ENCODE measurements at regions not wholly inside any gene's neighbourhood (a gene's known extent, or its start where the extent isn't known, plus 50 kb on each side); places are given as distances from the start of the nearest gene placed in this dataset.

DNA sequence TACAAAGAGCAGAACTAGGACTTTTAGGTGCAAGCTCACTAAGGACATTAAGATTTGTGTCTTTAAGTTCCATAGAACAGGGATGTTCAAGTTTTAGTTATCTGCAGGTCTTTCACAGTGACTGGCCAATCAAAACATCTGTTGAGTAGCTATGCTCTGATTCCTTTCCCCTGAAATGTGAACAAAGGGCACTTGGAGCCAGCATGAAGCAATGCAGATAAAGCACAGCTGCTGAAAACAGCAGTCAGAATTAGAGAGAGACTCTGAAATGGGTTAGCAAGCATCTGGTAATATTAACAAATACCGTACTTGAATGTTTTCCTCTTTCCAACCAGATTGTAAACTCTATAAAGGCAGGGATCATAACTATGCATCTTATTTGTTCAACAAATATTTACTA lies 276.9 kb downstream of the RAB28 start:
- ATAC-seq: no peak
- Histone ChIP-seq H3K4me2 (no peak overlapping the region), H3K27me3 (ENCODE audit: insufficient read depth) (no peaks in the 10 kb centered on the region), H3K4me1 (ENCODE audit: insufficient read depth) (no peaks in the 10 kb centered on the region; the same call in 1 of the 2 replicates), H3K4me3 (no peak overlapping the region), H3K79me2 (replicated peaks; ENCODE audit: insufficient read depth) (no peaks in the 10 kb centered on the region), H3K36me3 (ENCODE audit: insufficient read depth) (no peaks in the 10 kb centered on the region), H3K9me2 (ENCODE audit: insufficient read depth) (no peaks in the 10 kb centered on the region), H3F3A (replicated peaks; ENCODE audit: low read depth) (no peaks in the 10 kb centered on the region), H2AFZ (no peak overlapping the region), H3K27ac (ENCODE audit: low read depth) (no peak overlapping the region), H4K20me1 (replicated peaks; ENCODE audit: insufficient read depth) (no peaks in the 10 kb centered on the region)
- Mint-ChIP-seq H3K4me1 (no peaks in the 10 kb centered on the region), H3K4me3 (no peak overlapping the region), H3K27ac (no peak overlapping the region), H3K36me3 (ENCODE audit: low read depth) (no peaks in the 10 kb centered on the region), H3K27me3 (ENCODE audit: insufficient read depth, low read depth, poor library complexity) (peaks cover 3% of the 10 kb centered on the region), H3K9me3 (no peaks in the 10 kb centered on the region)
- DNase-seq (ENCODE audit: low spot score): no peak
- TF ChIP-seq EZH2phosphoT487 (IDR thresholded peaks at IDR 0.05; ENCODE audit: unreplicated experiment) (no peak), EZH2 (IDR thresholded peaks at IDR 0.05; ENCODE audit: low read depth, unreplicated experiment) (no peak), ZNF331 (CRISPR knock-in tag; IDR thresholded peaks at IDR 0.05; ENCODE audit: low read depth) (no peak)
- TF ChIP-seq, protein P1, sequence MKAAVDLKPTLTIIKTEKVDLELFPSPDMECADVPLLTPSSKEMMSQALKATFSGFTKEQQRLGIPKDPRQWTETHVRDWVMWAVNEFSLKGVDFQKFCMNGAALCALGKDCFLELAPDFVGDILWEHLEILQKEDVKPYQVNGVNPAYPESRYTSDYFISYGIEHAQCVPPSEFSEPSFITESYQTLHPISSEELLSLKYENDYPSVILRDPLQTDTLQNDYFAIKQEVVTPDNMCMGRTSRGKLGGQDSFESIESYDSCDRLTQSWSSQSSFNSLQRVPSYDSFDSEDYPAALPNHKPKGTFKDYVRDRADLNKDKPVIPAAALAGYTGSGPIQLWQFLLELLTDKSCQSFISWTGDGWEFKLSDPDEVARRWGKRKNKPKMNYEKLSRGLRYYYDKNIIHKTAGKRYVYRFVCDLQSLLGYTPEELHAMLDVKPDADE (IDR thresholded peaks at IDR 0.05): no peak

DNA sequence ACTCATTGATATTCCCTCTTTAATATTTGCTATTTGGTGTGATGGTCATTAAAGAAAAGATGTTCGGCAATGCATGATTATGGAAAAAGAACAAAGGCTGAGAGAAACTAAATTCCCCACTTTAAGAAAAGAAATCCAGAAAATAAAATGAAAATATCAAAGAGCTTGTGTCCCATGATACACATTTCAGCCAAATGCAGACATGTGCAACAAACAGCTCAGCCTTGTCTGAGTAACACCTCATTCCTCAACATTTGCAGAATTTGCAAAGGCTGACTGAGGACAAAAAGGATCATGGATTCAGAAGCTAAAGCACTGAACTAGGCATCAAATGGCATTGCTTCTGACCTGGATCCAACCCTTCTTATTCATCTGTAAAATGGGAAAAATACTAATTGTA lies 281.0 kb downstream of the RAB28 start:
- Histone ChIP-seq H3K9me2 (ENCODE audit: insufficient read depth) (no peaks in the 10 kb centered on the region), H3K27me3 (ENCODE audit: insufficient read depth) (no peaks in the 10 kb centered on the region), H3K4me3 (no peak overlapping the region), H3K4me1 (ENCODE audit: insufficient read depth) (no peaks in the 10 kb centered on the region; the same call in 1 of the 2 replicates), H3K4me2 (no peak overlapping the region), H2AFZ (no peak overlapping the region), H3K27ac (ENCODE audit: low read depth) (no peak overlapping the region), H3F3A (replicated peaks; ENCODE audit: low read depth) (no peaks in the 10 kb centered on the region), H3K79me2 (replicated peaks; ENCODE audit: insufficient read depth) (no peaks in the 10 kb centered on the region), H4K20me1 (replicated peaks; ENCODE audit: insufficient read depth) (no peaks in the 10 kb centered on the region), H3K36me3 (ENCODE audit: insufficient read depth) (no peaks in the 10 kb centered on the region)
- DNase-seq (ENCODE audit: low spot score) (no peak), ATAC-seq (no peak)
- Mint-ChIP-seq H3K4me3 (no peak overlapping the region), H3K4me1 (no peaks in the 10 kb centered on the region), H3K9me3 (no peaks in the 10 kb centered on the region), H3K27me3 (ENCODE audit: insufficient read depth, low read depth, poor library complexity) (no peaks in the 10 kb centered on the region), H3K36me3 (ENCODE audit: low read depth) (no peaks in the 10 kb centered on the region), H3K27ac (no peak overlapping the region)
- TF ChIP-seq CREB1 (CRISPR knock-in tag; IDR thresholded peaks at IDR 0.05; ENCODE audit: low read depth): no peak
- TF ChIP-seq EZH2 (IDR thresholded peaks at IDR 0.05; ENCODE audit: low read depth, unreplicated experiment): no peak
- TF ChIP-seq STAT1 (IDR thresholded peaks at IDR 0.05; ENCODE audit: unreplicated experiment): no peak
- no peak for TF ChIP-seq ZNF331 (CRISPR knock-in tag; IDR thresholded peaks at IDR 0.05; ENCODE audit: low read depth)
- TF ChIP-seq EZH2phosphoT487 (IDR thresholded peaks at IDR 0.05; ENCODE audit: unreplicated experiment): no peak
- TF ChIP-seq NANOG (IDR thresholded peaks at IDR 0.05; ENCODE audit: borderline replicate concordance): no peak
- TF ChIP-seq, protein P1 (IDR thresholded peaks at IDR 0.05): no peak
- TF ChIP-seq ZNF114 (CRISPR knock-in tag; IDR thresholded peaks at IDR 0.05): no peak
- TF ChIP-seq, protein P2, sequence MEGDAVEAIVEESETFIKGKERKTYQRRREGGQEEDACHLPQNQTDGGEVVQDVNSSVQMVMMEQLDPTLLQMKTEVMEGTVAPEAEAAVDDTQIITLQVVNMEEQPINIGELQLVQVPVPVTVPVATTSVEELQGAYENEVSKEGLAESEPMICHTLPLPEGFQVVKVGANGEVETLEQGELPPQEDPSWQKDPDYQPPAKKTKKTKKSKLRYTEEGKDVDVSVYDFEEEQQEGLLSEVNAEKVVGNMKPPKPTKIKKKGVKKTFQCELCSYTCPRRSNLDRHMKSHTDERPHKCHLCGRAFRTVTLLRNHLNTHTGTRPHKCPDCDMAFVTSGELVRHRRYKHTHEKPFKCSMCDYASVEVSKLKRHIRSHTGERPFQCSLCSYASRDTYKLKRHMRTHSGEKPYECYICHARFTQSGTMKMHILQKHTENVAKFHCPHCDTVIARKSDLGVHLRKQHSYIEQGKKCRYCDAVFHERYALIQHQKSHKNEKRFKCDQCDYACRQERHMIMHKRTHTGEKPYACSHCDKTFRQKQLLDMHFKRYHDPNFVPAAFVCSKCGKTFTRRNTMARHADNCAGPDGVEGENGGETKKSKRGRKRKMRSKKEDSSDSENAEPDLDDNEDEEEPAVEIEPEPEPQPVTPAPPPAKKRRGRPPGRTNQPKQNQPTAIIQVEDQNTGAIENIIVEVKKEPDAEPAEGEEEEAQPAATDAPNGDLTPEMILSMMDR (conservative IDR thresholded peaks at IDR 0.05; ENCODE audit: low read depth in 2 of 2): no peak
- TF ChIP-seq, protein P3, sequence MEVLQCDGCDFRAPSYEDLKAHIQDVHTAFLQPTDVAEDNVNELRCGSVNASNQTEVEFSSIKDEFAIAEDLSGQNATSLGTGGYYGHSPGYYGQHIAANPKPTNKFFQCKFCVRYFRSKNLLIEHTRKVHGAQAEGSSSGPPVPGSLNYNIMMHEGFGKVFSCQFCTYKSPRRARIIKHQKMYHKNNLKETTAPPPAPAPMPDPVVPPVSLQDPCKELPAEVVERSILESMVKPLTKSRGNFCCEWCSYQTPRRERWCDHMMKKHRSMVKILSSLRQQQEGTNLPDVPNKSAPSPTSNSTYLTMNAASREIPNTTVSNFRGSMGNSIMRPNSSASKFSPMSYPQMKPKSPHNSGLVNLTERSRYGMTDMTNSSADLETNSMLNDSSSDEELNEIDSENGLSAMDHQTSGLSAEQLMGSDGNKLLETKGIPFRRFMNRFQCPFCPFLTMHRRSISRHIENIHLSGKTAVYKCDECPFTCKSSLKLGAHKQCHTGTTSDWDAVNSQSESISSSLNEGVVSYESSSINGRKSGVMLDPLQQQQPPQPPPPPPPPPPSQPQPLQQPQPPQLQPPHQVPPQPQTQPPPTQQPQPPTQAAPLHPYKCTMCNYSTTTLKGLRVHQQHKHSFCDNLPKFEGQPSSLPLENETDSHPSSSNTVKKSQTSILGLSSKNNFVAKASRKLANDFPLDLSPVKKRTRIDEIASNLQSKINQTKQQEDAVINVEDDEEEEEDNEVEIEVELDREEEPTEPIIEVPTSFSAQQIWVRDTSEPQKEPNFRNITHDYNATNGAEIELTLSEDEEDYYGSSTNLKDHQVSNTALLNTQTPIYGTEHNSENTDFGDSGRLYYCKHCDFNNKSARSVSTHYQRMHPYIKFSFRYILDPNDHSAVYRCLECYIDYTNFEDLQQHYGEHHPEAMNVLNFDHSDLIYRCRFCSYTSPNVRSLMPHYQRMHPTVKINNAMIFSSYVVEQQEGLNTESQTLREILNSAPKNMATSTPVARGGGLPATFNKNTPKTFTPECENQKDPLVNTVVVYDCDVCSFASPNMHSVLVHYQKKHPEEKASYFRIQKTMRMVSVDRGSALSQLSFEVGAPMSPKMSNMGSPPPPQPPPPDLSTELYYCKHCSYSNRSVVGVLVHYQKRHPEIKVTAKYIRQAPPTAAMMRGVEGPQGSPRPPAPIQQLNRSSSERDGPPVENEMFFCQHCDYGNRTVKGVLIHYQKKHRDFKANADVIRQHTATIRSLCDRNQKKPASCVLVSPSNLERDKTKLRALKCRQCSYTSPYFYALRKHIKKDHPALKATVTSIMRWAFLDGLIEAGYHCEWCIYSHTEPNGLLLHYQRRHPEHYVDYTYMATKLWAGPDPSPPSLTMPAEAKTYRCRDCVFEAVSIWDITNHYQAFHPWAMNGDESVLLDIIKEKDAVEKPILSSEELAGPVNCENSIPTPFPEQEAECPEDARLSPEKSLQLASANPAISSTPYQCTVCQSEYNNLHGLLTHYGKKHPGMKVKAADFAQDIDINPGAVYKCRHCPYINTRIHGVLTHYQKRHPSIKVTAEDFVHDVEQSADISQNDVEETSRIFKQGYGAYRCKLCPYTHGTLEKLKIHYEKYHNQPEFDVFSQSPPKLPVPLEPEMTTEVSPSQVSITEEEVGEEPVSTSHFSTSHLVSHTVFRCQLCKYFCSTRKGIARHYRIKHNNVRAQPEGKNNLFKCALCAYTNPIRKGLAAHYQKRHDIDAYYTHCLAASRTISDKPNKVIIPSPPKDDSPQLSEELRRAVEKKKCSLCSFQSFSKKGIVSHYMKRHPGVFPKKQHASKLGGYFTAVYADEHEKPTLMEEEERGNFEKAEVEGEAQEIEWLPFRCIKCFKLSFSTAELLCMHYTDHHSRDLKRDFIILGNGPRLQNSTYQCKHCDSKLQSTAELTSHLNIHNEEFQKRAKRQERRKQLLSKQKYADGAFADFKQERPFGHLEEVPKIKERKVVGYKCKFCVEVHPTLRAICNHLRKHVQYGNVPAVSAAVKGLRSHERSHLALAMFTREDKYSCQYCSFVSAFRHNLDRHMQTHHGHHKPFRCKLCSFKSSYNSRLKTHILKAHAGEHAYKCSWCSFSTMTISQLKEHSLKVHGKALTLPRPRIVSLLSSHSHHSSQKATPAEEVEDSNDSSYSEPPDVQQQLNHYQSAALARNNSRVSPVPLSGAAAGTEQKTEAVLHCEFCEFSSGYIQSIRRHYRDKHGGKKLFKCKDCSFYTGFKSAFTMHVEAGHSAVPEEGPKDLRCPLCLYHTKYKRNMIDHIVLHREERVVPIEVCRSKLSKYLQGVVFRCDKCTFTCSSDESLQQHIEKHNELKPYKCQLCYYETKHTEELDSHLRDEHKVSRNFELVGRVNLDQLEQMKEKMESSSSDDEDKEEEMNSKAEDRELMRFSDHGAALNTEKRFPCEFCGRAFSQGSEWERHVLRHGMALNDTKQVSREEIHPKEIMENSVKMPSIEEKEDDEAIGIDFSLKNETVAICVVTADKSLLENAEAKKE (CRISPR knock-in tag; IDR thresholded peaks at IDR 0.05): no peak
